Gastrocnemius medialis (tissue), 4 donors: ENCODE measurements at regions not wholly inside any gene's neighbourhood (a gene's known extent, or its start where the extent isn't known, plus 50 kb on each side); places are given as distances from the start of the nearest gene placed in this dataset.

Experiments used
- CTCF ChIP-seq, 5 experiments: fragments of 450-650 bp in 3 of 5; fragments of 200-600 bp in 2 of 5; sonication (generic) in 2 of 5; IDR thresholded peaks in 4 of 5; conservative IDR thresholded peaks in 1 of 5; 1 replicate in 4 of 5; 2 replicates in 1 of 5; pipeline ENCODE4 v1.5.1; 2016 to 2019; ENCODE audit warnings: antibody characterized with exemption in 5 of 5, mild to moderate bottlenecking in 3 of 5, moderate library complexity in 3 of 5
- POLR2A ChIP-seq, 2 donors: fragments of 450-650 bp; IDR thresholded peaks; one replicate each; pipeline ENCODE4 v1.6.1; 2017; ENCODE audit warnings: antibody characterized with exemption in 2 of 2, mild to moderate bottlenecking in 2 of 2, moderate library complexity in 2 of 2

DNA sequence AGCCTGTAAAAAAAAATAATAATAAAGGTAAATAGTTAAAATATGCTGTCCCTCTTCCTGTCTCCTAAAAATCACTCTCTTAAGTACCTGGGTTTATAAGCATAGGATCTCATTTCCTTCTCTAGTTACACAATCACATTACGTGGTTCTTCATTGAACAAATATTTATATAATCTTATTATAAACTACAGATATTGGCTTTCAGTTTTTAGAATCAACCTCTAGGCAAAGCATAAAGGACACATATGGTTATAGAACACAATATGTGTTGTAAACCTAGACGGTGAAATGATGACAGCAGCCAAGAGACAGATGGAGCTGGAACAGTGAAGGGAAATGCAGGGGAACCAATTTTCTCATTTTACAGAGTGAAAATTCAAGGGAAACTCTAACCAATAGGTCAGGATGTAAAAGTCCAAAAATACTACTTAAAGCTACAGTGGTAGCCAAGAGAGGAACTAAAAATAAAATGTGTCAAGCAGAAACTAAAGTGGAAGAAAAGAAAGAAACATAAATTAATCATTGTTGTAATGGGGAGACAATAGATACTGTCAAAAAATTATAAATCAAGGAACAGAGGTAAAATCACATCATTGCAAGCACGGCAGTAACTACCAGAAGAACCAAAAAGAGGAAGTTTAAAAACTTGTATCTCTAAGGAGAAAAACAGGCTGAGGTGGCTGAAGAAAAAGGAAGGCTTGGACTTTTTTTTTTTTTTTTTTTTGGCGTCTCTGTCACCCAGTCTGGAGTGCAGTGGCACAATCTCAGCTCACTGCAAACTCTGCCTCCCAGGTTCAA, 82.8 kb upstream of the CDYL start:
- TF ChIP-seq POLR2A (IDR thresholded peaks at IDR 0.05), result no peak
- no peak for TF ChIP-seq CTCF (IDR thresholded peaks at IDR 0.05 in 4 of 5, conservative IDR thresholded peaks at IDR 0.05 in 1 of 5)
